SK-N-SH (cell line): ENCODE measurements at regions not wholly inside any gene's neighbourhood (a gene's known extent, or its start where the extent isn't known, plus 50 kb on each side); places are given as distances from the start of the nearest gene placed in this dataset.

Experiments used
- CTCF ChIA-PET: fragments of 300-600, 350-600 bp; formaldehyde crosslinking; extraction: SDS; loops from one replicate; lab custom pipeline; 2021; lab: Yijun Ruan, JAX
- POLR2A ChIA-PET: fragments of 350-600 bp; sonication (Branson Sonifier 250); formaldehyde crosslinking; extraction: SDS; loops from one replicate; lab custom pipeline; 2020; ENCODE audit warnings: antibody characterized with exemption, inconsistent platforms; lab: Yijun Ruan, JAX
- DNase-seq: peaks from one replicate; pipeline ENCODE4 v3.0.0; 2012
- H2AFZ ChIP-seq: fragments of 200-600 bp; sonication (generic); 2 replicates; pipeline ENCODE4 v1.8.1; 2016; ENCODE audit warnings: antibody characterized with exemption, mild to moderate bottlenecking, low read depth
- H3F3A ChIP-seq: fragments of 200-600 bp; sonication (generic); replicated peaks from 2 replicates; pipeline ENCODE3; 2016; ENCODE audit warnings: antibody characterized with exemption, mild to moderate bottlenecking; ENCODE audit not compliant: insufficient read depth
- H3K27ac ChIP-seq, 2 experiments: fragments of 200-500 bp in 1 of 2; fragments of 200-600 bp in 1 of 2; sonication (Bioruptor generic) in 1 of 2; sonication (generic), shearing (Covaris generic) in 1 of 2; 2 replicates each; pipeline versions ENCODE4 v1.5.1 to v1.6.1; 2014 to 2016; ENCODE audit warnings: low read depth in 2 of 2, inconsistent platforms in 1 of 2, low read length in 1 of 2, mild to moderate bottlenecking in 1 of 2, mixed read lengths in 1 of 2
- H3K27me3 ChIP-seq: fragments of 200-600 bp; sonication (generic), shearing (Covaris generic); 2 replicates; pipeline ENCODE4 v1.6.1; 2016; ENCODE audit warnings: mixed run types; ENCODE audit not compliant: insufficient read depth
- H3K36me3 ChIP-seq, 2 experiments: fragments of 200-500 bp in 1 of 2; fragments of 200-600 bp in 1 of 2; sonication (Bioruptor generic) in 1 of 2; sonication (generic) in 1 of 2; replicated peaks in 1 of 2; 2 replicates each; pipeline versions ENCODE3 to v1.5.1; 2014 to 2016; ENCODE audit warnings: low read length in 1 of 2, mild to moderate bottlenecking in 1 of 2; ENCODE audit not compliant: insufficient read depth in 2 of 2, control insufficient read depth in 1 of 2
- H3K4me1 ChIP-seq, 2 experiments: fragments of 200-500 bp in 1 of 2; fragments of 200-600 bp in 1 of 2; sonication (Bioruptor generic) in 1 of 2; sonication (generic), shearing (Covaris generic) in 1 of 2; 2 replicates each; pipeline versions ENCODE4 v1.5.1 to v1.6.1; 2014 to 2016; ENCODE audit warnings: low read depth in 1 of 2, low read length in 1 of 2, mixed run types in 1 of 2; ENCODE audit not compliant: insufficient read depth in 2 of 2, control insufficient read depth in 1 of 2
- H3K4me2 ChIP-seq: fragments of 200-600 bp; sonication (generic), shearing (Covaris generic); 2 replicates; pipeline ENCODE4 v1.6.1; 2017; ENCODE audit warnings: mixed run types
- H3K4me3 ChIP-seq, 2 experiments: fragments of 200-500 bp in 1 of 2; fragments of 200-600 bp in 1 of 2; sonication (Bioruptor generic) in 1 of 2; sonication (generic), shearing (Covaris generic) in 1 of 2; 2 replicates each; pipeline versions ENCODE4 v1.5.1 to v1.8.1; 2014 to 2016; ENCODE audit warnings: low read depth in 2 of 2, inconsistent platforms in 1 of 2, low read length in 1 of 2, mild to moderate bottlenecking in 1 of 2, mixed read lengths in 1 of 2, moderate library complexity in 1 of 2
- H3K79me2 ChIP-seq: fragments of 200-600 bp; sonication (generic); 2 replicates; pipeline ENCODE4 v1.8.1; 2017; ENCODE audit warnings: mild to moderate bottlenecking; ENCODE audit not compliant: insufficient read depth
- H3K9ac ChIP-seq: fragments of 200-600 bp; sonication (generic); 2 replicates; pipeline ENCODE4 v1.6.1; 2017; ENCODE audit warnings: mixed run types
- H3K9me2 ChIP-seq: fragments of 200-600 bp; sonication (generic); 2 replicates; pipeline ENCODE4 v1.6.1; 2017; ENCODE audit warnings: mixed run types
- H3K9me3 ChIP-seq: fragments of 200-600 bp; sonication (generic); 2 replicates; pipeline ENCODE4 v1.6.1; 2017; ENCODE audit warnings: mixed run types, mild to moderate bottlenecking, moderate library complexity
- H4K20me1 ChIP-seq: fragments of 200-600 bp; sonication (generic); 2 replicates; pipeline ENCODE4 v1.6.1; 2017; ENCODE audit warnings: mild to moderate bottlenecking, mixed run types; ENCODE audit not compliant: insufficient read depth
- CHD2 ChIP-seq: fragments of 150-350 bp; IDR thresholded peaks from 2 replicates; pipeline ENCODE4 v1.6.1; 2018; ENCODE audit warnings: low read length; ENCODE audit not compliant: partially characterized antibody
- EZH2phosphoT487 ChIP-seq: fragments of 200-600 bp; sonication (generic); IDR thresholded peaks from 2 replicates; pipeline ENCODE4 v1.6.1; 2017; ENCODE audit warnings: low read depth, mixed run types, mild to moderate bottlenecking, antibody characterized with exemption, moderate library complexity, borderline replicate concordance
- FOXJ3 ChIP-seq: sonication (generic); formaldehyde crosslinking; IDR thresholded peaks from 2 replicates; pipeline ENCODE4 v1.5.1; 2020; ENCODE audit warnings: mild to moderate bottlenecking, missing genetic modification reagents
- FOXM1 ChIP-seq: IDR thresholded peaks from 2 replicates; pipeline ENCODE4 v1.4.0; 2012; ENCODE audit warnings: low read depth, mild to moderate bottlenecking
- GATA2 ChIP-seq: sonication (generic); formaldehyde crosslinking; IDR thresholded peaks from 2 replicates; pipeline ENCODE4 v1.5.0; 2020; ENCODE audit warnings: mild to moderate bottlenecking, missing genetic modification reagents
- JUND ChIP-seq: IDR thresholded peaks from 2 replicates; pipeline ENCODE4 v1.4.0; 2012
- NRF1 ChIP-seq: IDR thresholded peaks from 2 replicates; pipeline ENCODE4 v1.6.1; 2012; ENCODE audit warnings: low read depth, mild to moderate bottlenecking, low read length
- POLR2AphosphoS5 ChIP-seq: IDR thresholded peaks from 2 replicates; pipeline ENCODE4 v1.6.1; 2012; ENCODE audit warnings: low read depth, low read length
- RAD21 ChIP-seq: IDR thresholded peaks from 2 replicates; pipeline ENCODE4 v1.6.1; 2012; ENCODE audit warnings: mild to moderate bottlenecking, low read length
- RCOR1 ChIP-seq: fragments of 150-350 bp; IDR thresholded peaks from 2 replicates; pipeline ENCODE4 v1.6.1; 2017; ENCODE audit warnings: antibody characterized with exemption, low read length
- RFX5 ChIP-seq: IDR thresholded peaks from 2 replicates; pipeline ENCODE4 v1.6.1; 2012; ENCODE audit warnings: mild to moderate bottlenecking, improper control_type of control experiment, low read length
- TCF12 ChIP-seq: IDR thresholded peaks from 2 replicates; pipeline ENCODE4 v1.4.0; 2012
- TEAD4 ChIP-seq: IDR thresholded peaks from 2 replicates; pipeline ENCODE4 v1.4.0; 2012; ENCODE audit warnings: mild to moderate bottlenecking, borderline replicate concordance; ENCODE audit not compliant: insufficient read depth
- WGBS: methylation state at CpG from one replicate; pipeline ENCODE4 v1.1.6; 2017; ENCODE audit warnings: low lambda C conversion rate; 5-methylcytosine and 5-hydroxymethylcytosine counted together
- TF ChIP-seq, protein P1 (sequence below): fragments of 200-600 bp; sonication (generic); IDR thresholded peaks from 2 replicates; pipeline ENCODE4 v1.6.1; 2017; ENCODE audit warnings: antibody characterized with exemption, mild to moderate bottlenecking, moderate library complexity
- TF ChIP-seq, protein P2 (sequence below): IDR thresholded peaks from 2 replicates; pipeline ENCODE4 v1.4.0; 2012; ENCODE audit warnings: low read depth
- TF ChIP-seq, protein P3 (sequence below): fragments of 150-350 bp; IDR thresholded peaks from 2 replicates; pipeline ENCODE4 v1.6.1; 2017; ENCODE audit warnings: antibody characterized with exemption, low read length, low read depth, borderline replicate concordance
- TF ChIP-seq, protein P4 (sequence below): IDR thresholded peaks from 2 replicates; pipeline ENCODE4; 2012
- TF ChIP-seq, protein P5 (sequence below): IDR thresholded peaks from 2 replicates; pipeline ENCODE4 v1.4.0; 2012; ENCODE audit warnings: low read depth, borderline replicate concordance

DNA sequence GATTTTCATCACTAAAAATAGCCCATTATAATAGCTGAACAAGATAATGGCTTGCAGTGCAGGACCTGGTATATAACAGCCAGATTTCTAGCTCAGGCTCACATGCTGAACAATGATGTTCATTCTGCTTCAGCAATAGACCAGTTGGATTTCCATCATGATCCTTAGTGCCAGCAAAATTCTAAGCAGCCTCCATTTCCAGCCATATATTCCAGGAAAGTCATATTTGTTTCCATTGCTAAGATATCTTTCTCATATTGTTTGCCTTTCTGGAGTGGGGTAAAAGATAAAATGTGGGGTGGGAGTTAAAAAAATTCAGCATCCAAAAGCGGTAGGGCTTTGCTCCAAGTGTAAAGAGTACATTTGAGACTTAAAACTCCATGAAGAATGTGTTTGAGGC is 2344.1 kb downstream of the PCDH7 start:
- ChIA-PET POLR2A (no interaction called here), CTCF (interaction anchor here (0.8 kb wide), 1 partner anchor 9 kb away, joined by 3 read pairs; no protein-coding TSS in a partner anchor)
- Histone ChIP-seq H3K9me3 (no peaks in the 10 kb centered on the region), H3K27ac (peak overlapping the region; percentile 50 to 82; a peak in 3 of 4 replicates), H3K4me1 (peaks cover 0 to 21% of the 10 kb centered on the region in 2 experiments; a peak in 2 of 4 replicates), H4K20me1 (no peaks in the 10 kb centered on the region), H3K4me3 (no peak overlapping the region), H3K9me2 (no peaks in the 10 kb centered on the region), H3K9ac (no peak overlapping the region), H3K27me3 (no peaks in the 10 kb centered on the region), H3K36me3 (no peaks in the 10 kb centered on the region), H3K79me2 (no peaks in the 10 kb centered on the region), H3K4me2 (no peak overlapping the region), H3F3A (peaks cover 5% of the 10 kb centered on the region), H2AFZ (peak overlapping the region; percentile 57; the same call in 1 of the 2 replicates)
- TF ChIP-seq EZH2phosphoT487: no peak
- TF ChIP-seq JUND: 0 out of 2 replicates have a peak, but pooled peaks have one; percentile 5
- no peak for DNase-seq
- 19% methylated on average over 1 of the region's 1 CpG for WGBS

DNA sequence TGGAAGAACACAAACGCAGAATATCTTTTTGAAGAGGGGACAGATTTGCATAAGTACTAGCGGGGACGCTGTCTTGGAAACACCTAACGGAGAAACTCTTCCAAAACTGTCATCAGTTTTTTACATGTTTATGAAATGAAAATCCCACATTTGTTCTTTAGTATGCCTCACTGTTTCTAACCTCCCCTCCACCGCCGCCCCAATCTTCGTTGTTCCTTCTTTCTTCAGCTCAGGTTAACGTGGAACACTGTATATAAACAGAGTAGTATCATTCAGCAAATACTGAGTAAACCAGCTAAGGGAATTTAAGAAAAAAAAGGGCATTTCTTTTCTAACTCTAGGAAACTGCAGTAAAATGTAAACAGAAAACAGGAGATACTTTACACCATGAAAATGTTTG is 2345.6 kb downstream of the PCDH7 start:
- 52% methylated on average over 8 of the region's 8 CpGs for WGBS
- no peak for DNase-seq
- Histone ChIP-seq H3K9ac (no peak overlapping the region), H3K36me3 (peaks cover 0 to 4% of the 10 kb centered on the region in 2 experiments), H3F3A (peaks cover 7% of the 10 kb centered on the region), H3K9me3 (no peaks in the 10 kb centered on the region), H3K27ac (peak overlapping the region in 1 of 2 experiments; percentile 6; a peak in 1 of 4 replicates), H3K79me2 (no peaks in the 10 kb centered on the region), H3K9me2 (no peaks in the 10 kb centered on the region), H3K4me2 (no peak overlapping the region), H3K4me1 (peaks cover 0 to 21% of the 10 kb centered on the region in 2 experiments; a peak in 2 of 4 replicates), H2AFZ (peak overlapping the region; percentile 70; the same call in 1 of the 2 replicates), H3K4me3 (no peak overlapping the region), H4K20me1 (no peaks in the 10 kb centered on the region), H3K27me3 (no peaks in the 10 kb centered on the region)
- ChIA-PET CTCF (interaction anchor here (0.6 to 0.8 kb wide), 2 partner anchors 24 to 90 kb away, joined by 3 read pairs; no protein-coding TSS in a partner anchor), POLR2A (no interaction called here)
- no peak for TF ChIP-seq GATA2 (CRISPR knock-in tag)

DNA sequence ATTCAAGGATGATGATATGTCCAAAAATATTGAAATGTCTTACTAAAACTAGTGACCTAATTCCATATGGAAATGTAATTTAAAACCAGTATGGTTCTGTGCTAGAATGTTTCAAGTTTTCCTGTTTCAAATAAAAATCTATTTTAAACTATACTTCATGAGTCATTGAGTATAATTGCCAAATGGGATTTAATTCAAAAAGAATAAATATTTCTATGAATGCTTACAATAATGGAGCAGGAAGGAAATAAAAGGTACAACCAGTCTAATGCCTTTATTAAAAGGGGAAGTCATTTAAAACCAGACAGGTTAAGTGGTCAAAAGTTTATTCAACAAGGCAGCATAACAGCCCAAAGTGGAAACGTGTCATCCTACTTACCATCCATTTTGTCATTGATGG is 2347.1 kb downstream of the PCDH7 start:
- CTCF ChIA-PET: no interaction called here
- H3K9me2 ChIP-seq: no peaks in the 10 kb centered on the region
- H3K27me3 ChIP-seq: no peaks in the 10 kb centered on the region
- H3K4me2 ChIP-seq: no peak overlapping the region
- H2AFZ ChIP-seq: 0 out of 2 replicates have a peak overlapping the region, but pooled peaks have one; percentile 7
- H3K27ac ChIP-seq: peak overlapping the region; percentile 37 to 68; a peak in 2 of 4 replicates
- H3K4me3 ChIP-seq: no peak overlapping the region
- POLR2A ChIA-PET: no interaction called here
- WGBS: 6% methylated on average over 1 of the region's 1 CpG
- H3K9ac ChIP-seq: no peak overlapping the region
- peaks cover 7% of the 10 kb centered on the region for H3F3A ChIP-seq
- H4K20me1 ChIP-seq: no peaks in the 10 kb centered on the region
- H3K79me2 ChIP-seq: no peaks in the 10 kb centered on the region
- H3K9me3 ChIP-seq: no peaks in the 10 kb centered on the region
- H3K4me1 ChIP-seq: peaks cover 0 to 21% of the 10 kb centered on the region in 2 experiments; a peak in 2 of 4 replicates
- H3K36me3 ChIP-seq: peaks cover 0 to 4% of the 10 kb centered on the region in 2 experiments
- no peak for DNase-seq
- TF ChIP-seq FOXJ3 (CRISPR knock-in tag): no peak
- no peak for TF ChIP-seq EZH2phosphoT487
- TF ChIP-seq, protein P1, sequence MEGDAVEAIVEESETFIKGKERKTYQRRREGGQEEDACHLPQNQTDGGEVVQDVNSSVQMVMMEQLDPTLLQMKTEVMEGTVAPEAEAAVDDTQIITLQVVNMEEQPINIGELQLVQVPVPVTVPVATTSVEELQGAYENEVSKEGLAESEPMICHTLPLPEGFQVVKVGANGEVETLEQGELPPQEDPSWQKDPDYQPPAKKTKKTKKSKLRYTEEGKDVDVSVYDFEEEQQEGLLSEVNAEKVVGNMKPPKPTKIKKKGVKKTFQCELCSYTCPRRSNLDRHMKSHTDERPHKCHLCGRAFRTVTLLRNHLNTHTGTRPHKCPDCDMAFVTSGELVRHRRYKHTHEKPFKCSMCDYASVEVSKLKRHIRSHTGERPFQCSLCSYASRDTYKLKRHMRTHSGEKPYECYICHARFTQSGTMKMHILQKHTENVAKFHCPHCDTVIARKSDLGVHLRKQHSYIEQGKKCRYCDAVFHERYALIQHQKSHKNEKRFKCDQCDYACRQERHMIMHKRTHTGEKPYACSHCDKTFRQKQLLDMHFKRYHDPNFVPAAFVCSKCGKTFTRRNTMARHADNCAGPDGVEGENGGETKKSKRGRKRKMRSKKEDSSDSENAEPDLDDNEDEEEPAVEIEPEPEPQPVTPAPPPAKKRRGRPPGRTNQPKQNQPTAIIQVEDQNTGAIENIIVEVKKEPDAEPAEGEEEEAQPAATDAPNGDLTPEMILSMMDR: no peak
- TF ChIP-seq POLR2AphosphoS5: no peak
- TF ChIP-seq FOXM1: 0 out of 2 replicates have a peak, but pooled peaks have one; percentile 24
- TF ChIP-seq, protein P2, sequence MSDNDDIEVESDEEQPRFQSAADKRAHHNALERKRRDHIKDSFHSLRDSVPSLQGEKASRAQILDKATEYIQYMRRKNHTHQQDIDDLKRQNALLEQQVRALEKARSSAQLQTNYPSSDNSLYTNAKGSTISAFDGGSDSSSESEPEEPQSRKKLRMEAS: no peak
- TF ChIP-seq RFX5: no peak
- peak; percentile 75 for TF ChIP-seq TCF12
- TF ChIP-seq, protein P3, sequence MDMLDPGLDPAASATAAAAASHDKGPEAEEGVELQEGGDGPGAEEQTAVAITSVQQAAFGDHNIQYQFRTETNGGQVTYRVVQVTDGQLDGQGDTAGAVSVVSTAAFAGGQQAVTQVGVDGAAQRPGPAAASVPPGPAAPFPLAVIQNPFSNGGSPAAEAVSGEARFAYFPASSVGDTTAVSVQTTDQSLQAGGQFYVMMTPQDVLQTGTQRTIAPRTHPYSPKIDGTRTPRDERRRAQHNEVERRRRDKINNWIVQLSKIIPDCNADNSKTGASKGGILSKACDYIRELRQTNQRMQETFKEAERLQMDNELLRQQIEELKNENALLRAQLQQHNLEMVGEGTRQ: no peak
- TF ChIP-seq CHD2: no peak
- TF ChIP-seq TEAD4: no peak
- TF ChIP-seq NRF1: no peak
- TF ChIP-seq, protein P4, sequence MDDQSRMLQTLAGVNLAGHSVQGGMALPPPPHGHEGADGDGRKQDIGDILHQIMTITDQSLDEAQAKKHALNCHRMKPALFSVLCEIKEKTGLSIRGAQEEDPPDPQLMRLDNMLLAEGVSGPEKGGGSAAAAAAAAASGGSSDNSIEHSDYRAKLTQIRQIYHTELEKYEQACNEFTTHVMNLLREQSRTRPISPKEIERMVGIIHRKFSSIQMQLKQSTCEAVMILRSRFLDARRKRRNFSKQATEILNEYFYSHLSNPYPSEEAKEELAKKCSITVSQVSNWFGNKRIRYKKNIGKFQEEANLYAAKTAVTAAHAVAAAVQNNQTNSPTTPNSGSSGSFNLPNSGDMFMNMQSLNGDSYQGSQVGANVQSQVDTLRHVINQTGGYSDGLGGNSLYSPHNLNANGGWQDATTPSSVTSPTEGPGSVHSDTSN: peak; percentile 29; the same call in 1 of the 2 replicates
- TF ChIP-seq, protein P5, sequence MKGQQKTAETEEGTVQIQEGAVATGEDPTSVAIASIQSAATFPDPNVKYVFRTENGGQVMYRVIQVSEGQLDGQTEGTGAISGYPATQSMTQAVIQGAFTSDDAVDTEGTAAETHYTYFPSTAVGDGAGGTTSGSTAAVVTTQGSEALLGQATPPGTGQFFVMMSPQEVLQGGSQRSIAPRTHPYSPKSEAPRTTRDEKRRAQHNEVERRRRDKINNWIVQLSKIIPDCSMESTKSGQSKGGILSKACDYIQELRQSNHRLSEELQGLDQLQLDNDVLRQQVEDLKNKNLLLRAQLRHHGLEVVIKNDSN: no peak
- no peak for TF ChIP-seq RAD21
- no peak for TF ChIP-seq RCOR1
